Transverse colon (tissue), 4 donors: ENCODE measurements at regions not wholly inside any gene's neighbourhood (a gene's known extent, or its start where the extent isn't known, plus 50 kb on each side); places are given as distances from the start of the nearest gene placed in this dataset.

Experiments
- DNase-seq: peaks from one replicate; pipeline ENCODE4 v3.0.0-alpha.2; 2019
- H3K27ac ChIP-seq, 4 donors: fragments of 200-600 bp; sonication (generic); 2 replicates each; pipeline ENCODE4 v1.5.1; 2016 to 2018; ENCODE audit warnings: inconsistent platforms in 4 of 4
- H3K27me3 ChIP-seq: fragments of 200-600 bp; sonication (generic); 2 replicates; pipeline ENCODE4 v1.5.1; 2017; ENCODE audit warnings: inconsistent platforms
- H3K36me3 ChIP-seq, 4 donors: fragments of 200-600 bp; sonication (generic); 2 replicates each; pipeline ENCODE4 v1.5.1; 2017 to 2019; ENCODE audit warnings: inconsistent platforms in 4 of 4
- H3K4me1 ChIP-seq, 4 donors: fragments of 200-600 bp; sonication (generic); 2 replicates each; pipeline ENCODE4 v1.5.1; 2017 to 2020; ENCODE audit warnings: inconsistent platforms in 4 of 4
- H3K4me3 ChIP-seq, 4 donors: fragments of 200-600 bp; sonication (generic); 1 replicate in 1 of 4; 2 replicates in 3 of 4; pipeline versions ENCODE4 v1.5.1 to v1.6.1; 2017 to 2019; ENCODE audit warnings: inconsistent platforms in 4 of 4
- H3K9me3 ChIP-seq, 2 donors: fragments of 200-600 bp; sonication (generic); 2 replicates each; pipeline ENCODE4 v1.5.1; 2017 to 2019; ENCODE audit warnings: inconsistent platforms in 2 of 2
- CTCF ChIP-seq, 5 experiments: fragments of 200-600 bp in 3 of 5; fragments of 450-650 bp in 2 of 5; sonication (generic) in 3 of 5; IDR thresholded peaks; 1 replicate in 2 of 5; 2 replicates in 3 of 5; pipeline ENCODE4 v1.5.1; 2016 to 2017; ENCODE audit warnings: antibody characterized with exemption in 5 of 5, inconsistent platforms in 3 of 5, mild to moderate bottlenecking in 2 of 5, moderate library complexity in 1 of 5
- EP300 ChIP-seq: sonication (generic); formaldehyde crosslinking; IDR thresholded peaks from one replicate; pipeline ENCODE4 v1.6.1; 2017; ENCODE audit warnings: antibody characterized with exemption, low read depth
- POLR2A ChIP-seq: fragments of 450-650 bp; IDR thresholded peaks from one replicate; pipeline ENCODE4 v1.6.1; 2016; ENCODE audit warnings: antibody characterized with exemption, mild to moderate bottlenecking, moderate library complexity
- POLR2AphosphoS5 ChIP-seq, 3 donors: sonication (generic); formaldehyde crosslinking; IDR thresholded peaks; one replicate each; pipeline ENCODE4 v1.6.1; 2016; ENCODE audit warnings: antibody characterized with exemption in 3 of 3
- WGBS, 2 donors: methylation state at CpG; one replicate each; pipeline ENCODE4 v1.1.5; 2018; ENCODE audit warnings: low coverage in 1 of 2; 5-methylcytosine and 5-hydroxymethylcytosine counted together
- in situ Hi-C, 4 donors: fragments of 200-750 bp; cut with MboI; loops; one replicate each; pipeline versions ENCODE4 v1.15.0 to v1.15.1; 2017; ENCODE audit warnings: low sequenced_read_pairs in 3 of 4, low pct_ligation_motif_present in 1 of 4, low pct_unique_long_range_greater_than_20kb in 1 of 4
- intact Hi-C: fragments of 100-400 bp; cut with DNase I; formaldehyde crosslinking; loops from one replicate; pipeline ENCODE4 v1.15.1; 2023; ENCODE audit warnings: low total_unique reads

GRCh38 chr19:30082611-30083010 is 140.6 kb downstream of the URI1 start:
- TF ChIP-seq CTCF (IDR thresholded peaks at IDR 0.05) = no peak
- no peak for TF ChIP-seq POLR2AphosphoS5 (IDR thresholded peaks at IDR 0.05)
- TF ChIP-seq EP300 = no peak
- no peak for TF ChIP-seq POLR2A
- no peak overlapping the region for H3K27ac ChIP-seq
- 59 to 87% methylated on average over 5 of the region's 5 CpGs for WGBS, 2 donors
- in situ Hi-C loops (no loop called here), intact Hi-C loops (no loop called here)
- no peaks in the 10 kb centered on the region for H3K9me3 ChIP-seq
- no peaks in the 10 kb centered on the region for H3K36me3 ChIP-seq
- H3K4me1 ChIP-seq = no peaks in the 10 kb centered on the region
- no peak overlapping the region for H3K4me3 ChIP-seq
- no peaks in the 10 kb centered on the region for H3K27me3 ChIP-seq
- DNase-seq = no peak

GRCh38 chr19:30083125-30083681 is 141.2 kb downstream of the URI1 start:
- in situ Hi-C loops = no loop called here
- no peaks in the 10 kb centered on the region for H3K27me3 ChIP-seq
- 82% methylated on average over 17 of the region's 17 CpGs; no CpG with 5 or more reads in 1 of the 2 donors for WGBS, 2 donors
- H3K27ac ChIP-seq = no peak overlapping the region
- no peaks in the 10 kb centered on the region for H3K9me3 ChIP-seq
- H3K36me3 ChIP-seq = no peaks in the 10 kb centered on the region
- TF ChIP-seq POLR2AphosphoS5 (IDR thresholded peaks at IDR 0.05) (no peak), CTCF (IDR thresholded peaks at IDR 0.05) (no peak), EP300 (no peak), POLR2A (no peak)
- no peaks in the 10 kb centered on the region for H3K4me1 ChIP-seq
- no peak for DNase-seq
- H3K4me3 ChIP-seq = no peak overlapping the region
- intact Hi-C loops = no loop called here

- no peaks in the 10 kb centered on the region for H3K9me3 ChIP-seq
- in situ Hi-C loops (no loop called here), intact Hi-C loops (no loop called here)
- H3K36me3 ChIP-seq = no peaks in the 10 kb centered on the region
- no peaks in the 10 kb centered on the region for H3K27me3 ChIP-seq
- H3K4me1 ChIP-seq = no peaks in the 10 kb centered on the region
- no peak overlapping the region for H3K27ac ChIP-seq
- TF ChIP-seq POLR2A (no peak), EP300 (no peak), POLR2AphosphoS5 (IDR thresholded peaks at IDR 0.05) (no peak), CTCF (IDR thresholded peaks at IDR 0.05) (no peak)
- WGBS, 2 donors = 63 to 76% methylated on average over 10 to 12 of the region's 12 CpGs
- DNase-seq = no peak
- no peak overlapping the region for H3K4me3 ChIP-seq
Observed at GRCh38 chr19:30083701-30084156, 141.7 kb downstream of the URI1 start.

GRCh38 chr19:30084390-30084819 is 142.4 kb downstream of the URI1 start:
- TF ChIP-seq POLR2A (no peak), EP300 (no peak), CTCF (IDR thresholded peaks at IDR 0.05) (no peak), POLR2AphosphoS5 (IDR thresholded peaks at IDR 0.05) (no peak)
- intact Hi-C loops (no loop called here), in situ Hi-C loops (no loop called here)
- Histone ChIP-seq H3K36me3 (no peaks in the 10 kb centered on the region), H3K9me3 (no peaks in the 10 kb centered on the region), H3K27ac (no peak overlapping the region), H3K4me3 (no peak overlapping the region), H3K27me3 (no peaks in the 10 kb centered on the region), H3K4me1 (no peaks in the 10 kb centered on the region)
- DNase-seq = no peak
- WGBS, 2 donors = 94% methylated on average over 7 to 12 of the region's 12 CpGs
